Endothelial cell of umbilical vein (primary cell): ENCODE measurements at regions not wholly inside any gene's neighbourhood (a gene's known extent, or its start where the extent isn't known, plus 50 kb on each side); places are given as distances from the start of the nearest gene placed in this dataset.

Experiments
- FOS ChIP-seq: IDR thresholded peaks from 2 replicates; pipeline ENCODE4 v1.6.1; 2011; ENCODE audit warnings: mild to moderate bottlenecking, low read length, moderate library complexity, borderline replicate concordance; ENCODE audit not compliant: insufficient read depth
- POLR2A ChIP-seq: IDR thresholded peaks from 2 replicates; pipeline ENCODE4 v1.6.1; 2012; ENCODE audit warnings: low read depth, mild to moderate bottlenecking, control low read depth, low read length
- TF ChIP-seq, protein P1 (sequence below), 2 donors: IDR thresholded peaks; 1 replicate in 1 of 2; 2 replicates in 1 of 2; pipeline ENCODE4 v1.5.1; 2011; ENCODE audit warnings: low read length in 2 of 2, mild to moderate bottlenecking in 2 of 2, moderate library complexity in 2 of 2, control low read depth in 1 of 2, inconsistent platforms in 1 of 2, low read depth in 1 of 2; ENCODE audit not compliant: insufficient read depth in 1 of 2; ENCODE audit errors: extremely low read depth in 1 of 2

- TF ChIP-seq, protein P1, sequence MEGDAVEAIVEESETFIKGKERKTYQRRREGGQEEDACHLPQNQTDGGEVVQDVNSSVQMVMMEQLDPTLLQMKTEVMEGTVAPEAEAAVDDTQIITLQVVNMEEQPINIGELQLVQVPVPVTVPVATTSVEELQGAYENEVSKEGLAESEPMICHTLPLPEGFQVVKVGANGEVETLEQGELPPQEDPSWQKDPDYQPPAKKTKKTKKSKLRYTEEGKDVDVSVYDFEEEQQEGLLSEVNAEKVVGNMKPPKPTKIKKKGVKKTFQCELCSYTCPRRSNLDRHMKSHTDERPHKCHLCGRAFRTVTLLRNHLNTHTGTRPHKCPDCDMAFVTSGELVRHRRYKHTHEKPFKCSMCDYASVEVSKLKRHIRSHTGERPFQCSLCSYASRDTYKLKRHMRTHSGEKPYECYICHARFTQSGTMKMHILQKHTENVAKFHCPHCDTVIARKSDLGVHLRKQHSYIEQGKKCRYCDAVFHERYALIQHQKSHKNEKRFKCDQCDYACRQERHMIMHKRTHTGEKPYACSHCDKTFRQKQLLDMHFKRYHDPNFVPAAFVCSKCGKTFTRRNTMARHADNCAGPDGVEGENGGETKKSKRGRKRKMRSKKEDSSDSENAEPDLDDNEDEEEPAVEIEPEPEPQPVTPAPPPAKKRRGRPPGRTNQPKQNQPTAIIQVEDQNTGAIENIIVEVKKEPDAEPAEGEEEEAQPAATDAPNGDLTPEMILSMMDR (IDR thresholded peaks at IDR 0.05; ENCODE audit: extremely low read depth in 1 of 2, insufficient read depth in 1 of 2, low read depth in 1 of 2, low read length in 2 of 2) = no peak
- TF ChIP-seq FOS = no peak
- no peak for TF ChIP-seq POLR2A
Observed at GRCh38 chr3:191770541-191770940, 309.6 kb downstream of the PYDC2 start.
